Left lobe of liver (tissue), 2 donors: ENCODE measurements at regions not wholly inside any gene's neighbourhood (a gene's known extent, or its start where the extent isn't known, plus 50 kb on each side); places are given as distances from the start of the nearest gene placed in this dataset.
A peak's percentile ranks its signal among the peaks of the same experiment; 100 is the strongest.

Source experiments
- ATAC-seq: fragments of 200-7000 bp; cut with Tn5 transposase; one replicate; pipeline ENCODE4 v1.9.1; 2020; ENCODE audit warnings: mild to moderate bottlenecking, moderate library complexity
- DNase-seq: peaks from one replicate; pipeline ENCODE4 v3.0.0-alpha.2; 2020; ENCODE audit warnings: low spot score
- donor health status: DM: no; HTN: no; CAD: no; lungs with moderate emphysema.
- donor health status: DM: no; HTN: yes; CAD: no.

DNA sequence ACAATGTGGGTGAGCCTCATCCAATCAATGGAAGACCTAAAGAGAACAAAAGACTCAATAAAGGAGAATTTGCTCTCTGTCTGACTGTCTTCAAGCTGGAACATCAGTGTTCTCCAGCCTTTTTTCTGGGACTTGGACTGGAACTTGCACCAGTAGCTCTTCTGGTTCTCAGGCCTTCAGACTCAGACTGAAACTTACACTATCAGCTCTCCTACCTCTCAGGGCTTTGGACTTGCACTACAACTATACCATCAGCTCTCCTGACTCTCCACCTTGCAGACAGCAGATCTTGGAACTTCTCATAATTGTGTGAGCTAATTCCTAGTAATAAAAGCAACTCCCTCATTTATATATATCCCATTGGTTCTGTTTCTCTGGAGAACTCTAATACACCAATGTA lies 185.9 kb downstream of the SMIM20 start:
- DNase-seq = no peak
- ATAC-seq = no peak

DNA sequence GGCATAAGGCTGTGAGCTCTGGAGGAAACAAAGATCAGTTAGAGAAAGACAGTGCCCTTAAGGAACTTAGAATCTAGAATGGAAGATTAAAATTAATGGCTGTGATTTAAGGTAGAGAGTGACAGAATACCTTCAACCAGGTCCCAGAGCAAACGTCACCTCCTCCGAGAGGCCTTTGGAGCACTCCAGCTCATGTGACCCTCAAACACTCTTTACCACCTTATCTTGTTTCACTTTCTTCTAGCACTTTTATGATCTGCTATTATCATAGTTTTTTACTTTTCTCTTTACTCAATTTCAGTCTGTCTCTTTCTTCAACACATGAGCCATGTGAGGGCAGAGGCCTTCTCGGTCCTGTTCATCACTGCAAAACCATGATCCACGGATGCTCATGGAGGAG lies 187.0 kb downstream of the SMIM20 start:
- ATAC-seq (no peak), DNase-seq (no peak)

DNA sequence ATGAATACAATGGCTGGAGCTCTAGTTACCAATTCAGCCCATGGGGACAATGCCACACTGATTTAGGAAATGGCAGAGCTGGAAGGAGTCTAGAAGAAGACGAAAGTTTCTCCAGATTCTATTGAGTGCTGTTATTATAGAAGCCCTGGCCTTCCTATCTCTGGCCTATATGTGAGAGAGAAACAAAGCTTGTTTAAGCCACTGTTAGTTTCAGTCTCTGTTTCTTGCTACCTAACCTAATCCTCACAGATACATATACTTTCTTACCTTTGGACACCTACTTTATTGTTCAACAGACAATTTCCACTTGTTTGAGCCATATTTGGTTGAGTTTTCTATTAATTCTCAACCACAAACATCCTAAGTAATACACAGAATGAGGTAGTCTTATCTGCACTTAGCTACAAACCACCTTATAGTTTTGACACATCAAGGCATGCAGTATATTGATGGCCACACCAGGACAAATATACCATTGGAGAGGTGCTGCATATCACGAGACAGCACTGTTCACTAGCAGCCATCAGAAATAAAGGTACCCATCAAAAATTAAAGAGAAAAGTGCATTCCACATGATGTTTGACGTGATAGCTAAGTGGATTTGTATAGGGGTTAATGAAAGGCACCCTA lies 190.2 kb downstream of the SMIM20 start:
- ATAC-seq = no peak
- DNase-seq = no peak

DNA sequence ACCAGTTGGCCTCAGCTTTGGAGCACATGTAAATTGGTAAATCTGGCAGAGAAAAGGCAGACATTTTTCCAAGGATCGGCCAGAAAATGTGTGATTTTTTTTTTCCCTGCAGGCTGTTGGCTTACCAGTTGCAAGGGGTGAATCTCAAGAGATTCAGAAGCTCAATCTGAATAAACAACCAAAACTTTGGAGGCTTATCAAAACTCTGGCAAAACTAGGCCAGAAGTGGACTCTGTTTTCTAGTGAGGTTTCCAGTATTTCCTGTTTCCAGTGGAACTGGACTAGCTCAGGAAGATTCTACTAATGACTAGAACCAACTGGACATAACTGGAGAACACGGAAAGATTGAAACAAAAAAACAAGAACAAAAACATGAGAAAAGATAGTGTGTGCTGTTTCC lies 191.3 kb downstream of the SMIM20 start:
- ATAC-seq (no peak), DNase-seq (no peak)

DNA sequence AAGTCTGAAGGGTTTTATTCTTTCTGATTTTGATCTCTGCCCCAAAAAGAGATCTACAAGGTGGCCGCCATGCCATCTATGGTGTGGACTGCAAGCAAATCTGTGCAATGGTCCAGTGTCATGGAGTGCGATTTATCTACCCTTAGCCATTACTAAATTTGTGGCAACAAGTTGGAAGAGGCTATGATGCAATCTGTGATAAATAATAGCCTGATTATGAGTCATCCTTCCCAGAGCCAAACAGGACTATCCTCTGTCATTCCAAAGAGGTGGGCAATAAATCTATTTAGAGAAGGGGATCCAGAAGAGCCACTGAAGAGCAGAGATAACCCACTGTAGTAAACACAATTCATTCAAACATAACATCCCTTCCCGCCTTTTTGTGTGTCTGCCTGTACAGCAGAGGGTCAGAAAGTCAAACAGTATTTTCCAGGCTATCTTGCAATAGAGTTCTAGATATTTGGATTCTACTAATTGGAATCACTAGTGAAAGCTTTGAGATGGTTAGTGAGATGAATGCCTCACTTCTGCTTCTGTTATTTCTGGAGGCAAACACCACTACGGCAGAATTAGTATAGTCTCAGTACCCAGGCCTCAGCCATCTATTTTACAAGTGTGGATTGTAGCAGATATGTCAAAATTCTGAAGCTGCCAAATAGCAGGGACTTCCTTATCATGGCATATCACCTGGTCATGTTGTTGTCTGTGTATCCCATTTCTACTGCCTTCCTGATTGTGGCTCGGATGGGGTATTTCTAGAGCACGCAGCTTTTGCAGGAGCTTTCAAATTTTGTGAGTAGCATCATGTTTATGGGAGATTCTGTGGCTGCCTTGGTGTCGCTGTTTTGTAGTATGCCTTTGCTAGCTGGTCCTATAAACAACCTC lies 192.0 kb downstream of the SMIM20 start:
- ATAC-seq = no peak
- DNase-seq = no peak

DNA sequence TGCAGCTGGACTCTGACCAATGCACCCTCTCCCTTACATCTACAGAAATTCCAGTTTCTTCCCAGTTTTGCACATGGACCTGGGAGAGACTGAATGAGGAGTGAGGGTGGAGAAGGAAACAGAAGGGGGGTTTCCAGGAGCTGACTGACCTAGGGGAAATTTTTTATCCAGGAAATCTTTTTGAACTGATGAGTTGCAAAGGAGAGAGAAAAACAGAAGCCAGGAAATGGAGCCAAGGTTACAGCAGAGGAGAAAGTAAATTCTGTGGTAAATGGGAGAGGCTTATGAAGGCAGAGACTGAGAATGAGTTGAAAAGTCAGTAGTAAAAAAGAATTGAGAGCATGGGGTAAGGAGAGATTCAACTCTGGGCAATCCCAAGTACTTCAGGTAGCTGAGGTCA lies 192.8 kb downstream of the SMIM20 start:
- DNase-seq = no peak
- no peak for ATAC-seq

DNA sequence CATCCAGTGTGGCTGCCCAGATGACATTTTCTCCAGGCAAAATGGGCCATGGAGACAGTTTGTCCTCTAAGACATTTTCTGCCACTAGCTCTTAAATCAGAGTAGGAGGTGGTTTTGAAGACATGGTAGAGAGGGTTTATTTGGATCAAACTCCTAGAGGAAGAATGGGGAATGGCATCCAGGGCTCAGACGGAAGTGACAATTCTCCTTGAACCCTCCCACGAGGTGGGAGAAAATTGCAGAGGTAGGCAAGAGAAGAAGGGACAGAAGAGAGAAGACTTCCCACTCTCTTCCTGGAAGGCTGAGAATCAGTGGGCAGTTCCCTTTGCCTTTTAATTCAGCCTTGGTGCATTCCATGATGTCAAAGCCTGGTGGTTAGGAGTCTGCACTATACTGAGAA lies 194.0 kb downstream of the SMIM20 start:
- no peak for ATAC-seq

DNA sequence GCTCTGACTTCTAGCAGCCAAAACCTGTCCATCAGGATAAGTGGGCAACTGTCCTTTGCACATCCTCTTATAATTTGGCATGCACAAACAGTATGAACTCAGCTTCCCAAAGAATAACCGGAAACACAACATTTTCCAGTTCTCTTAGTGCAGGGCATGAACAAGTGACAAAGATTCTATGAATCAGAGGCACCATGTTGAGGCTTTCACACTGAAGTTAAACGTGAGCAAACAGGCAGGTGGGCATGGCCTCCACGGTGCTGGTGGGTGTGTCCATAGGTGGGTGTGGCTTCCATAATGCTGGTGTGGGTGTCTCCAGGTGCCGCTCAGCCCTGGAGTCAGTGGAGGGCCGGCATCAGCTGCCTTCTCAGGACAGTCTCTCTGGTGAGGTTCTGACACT lies 196.5 kb downstream of the SMIM20 start:
- no peak for ATAC-seq
- DNase-seq = no peak

More for the DNA sequence above, 194.0 kb downstream of the SMIM20 start:
- no peak for DNase-seq

DNA sequence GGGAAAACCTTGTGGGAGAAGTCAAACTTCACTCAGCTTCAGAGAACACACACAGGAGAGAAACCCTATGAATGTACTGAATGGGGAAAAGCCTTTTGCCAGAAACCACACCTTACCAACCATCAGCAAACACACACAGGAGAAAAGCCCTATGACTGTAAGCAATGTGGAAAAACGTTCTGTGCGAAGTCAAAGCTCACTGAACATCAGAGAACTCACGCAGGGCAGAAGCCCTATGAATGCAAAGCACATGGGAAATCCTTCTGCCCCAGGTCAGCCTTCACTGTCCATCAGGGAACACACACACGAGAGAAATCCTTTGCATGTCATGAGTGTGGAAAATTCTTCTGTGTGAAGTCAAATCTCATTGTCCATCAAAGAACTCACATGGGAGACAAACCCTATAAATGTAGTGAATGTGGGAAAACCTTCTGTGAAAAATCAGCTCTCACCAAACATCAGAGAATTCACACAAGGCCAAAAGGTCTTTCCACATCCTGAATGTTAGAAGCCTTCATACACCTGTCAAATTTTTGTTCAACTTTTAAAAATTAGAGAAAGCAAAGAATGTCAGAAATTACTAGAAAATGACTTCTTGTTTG lies 199.4 kb downstream of the SMIM20 start:
- DNase-seq = no peak
- no peak for ATAC-seq

DNA sequence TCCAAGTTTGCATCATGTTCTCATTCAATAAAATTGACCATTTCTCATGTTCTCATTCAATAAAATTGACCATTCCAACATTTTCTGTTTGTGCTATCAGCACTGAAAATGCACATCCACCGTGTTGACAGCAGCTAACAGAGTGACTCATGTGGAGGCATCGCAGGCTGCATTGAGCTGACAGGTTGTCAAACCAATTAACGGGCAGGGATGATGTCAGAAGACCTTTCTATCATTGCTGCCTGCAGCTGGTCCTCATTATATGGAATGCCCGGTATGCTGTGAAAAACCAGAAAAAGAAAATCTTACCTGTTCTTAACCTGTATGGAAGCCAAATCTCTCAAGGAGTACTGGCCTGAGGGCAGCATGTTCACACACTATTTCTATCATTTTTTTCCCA lies 202.0 kb downstream of the SMIM20 start:
- DNase-seq (no peak), ATAC-seq (no peak)

DNA sequence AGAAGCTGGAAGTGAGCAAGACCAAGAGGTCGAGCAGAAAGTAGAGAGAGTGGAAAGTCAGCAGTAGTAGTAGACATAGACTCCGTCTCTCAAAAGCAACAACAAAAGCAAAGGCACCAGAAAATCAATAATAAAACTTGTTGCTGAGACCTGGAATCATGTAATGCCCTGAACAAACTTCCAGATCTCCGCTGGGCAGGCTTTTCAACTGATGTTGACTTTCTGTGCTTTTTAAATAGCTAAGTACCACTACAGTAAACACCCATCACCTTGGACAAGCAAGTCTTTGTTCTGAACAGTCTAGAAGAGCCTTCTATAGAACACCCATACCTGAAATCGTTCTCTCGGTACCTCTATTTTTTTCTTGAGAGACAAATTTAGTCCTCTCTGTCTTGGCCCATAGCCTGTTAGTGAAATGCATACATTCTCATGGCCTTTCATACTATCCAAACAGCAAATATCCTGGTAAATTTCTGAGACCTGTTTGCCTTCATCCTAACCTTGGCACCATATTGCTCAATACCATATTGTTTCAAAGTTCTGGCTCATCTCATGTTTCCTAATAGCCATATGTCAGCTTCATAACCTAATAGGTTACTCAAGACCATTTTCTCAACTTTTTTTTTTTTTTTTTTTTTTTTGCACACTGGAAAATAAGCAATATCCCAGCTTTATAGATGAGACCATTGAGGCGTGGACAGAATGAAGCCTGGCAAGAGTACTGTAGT lies 200.6 kb upstream of the RBPJ start:
- ATAC-seq (no peak), DNase-seq (no peak)

DNA sequence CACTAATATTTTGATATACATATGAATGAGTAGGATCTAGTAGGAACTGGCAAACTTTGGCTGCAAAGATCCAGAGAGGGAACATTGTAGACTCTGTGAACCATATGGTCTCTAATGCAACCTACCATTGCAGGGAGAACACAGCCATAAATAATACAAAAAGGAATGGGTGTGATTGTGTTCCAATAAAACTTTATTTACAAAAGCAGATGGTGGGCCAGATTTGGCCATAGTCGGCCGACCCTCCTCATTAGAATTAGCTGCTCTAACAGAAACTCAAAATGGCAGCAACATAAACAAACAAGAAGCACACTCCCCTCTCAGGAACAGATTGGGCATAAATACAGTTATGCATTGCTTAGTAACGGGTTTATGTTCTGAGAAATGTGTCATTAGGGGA lies 198.1 kb upstream of the RBPJ start:
- ATAC-seq (no peak), DNase-seq (no peak)

DNA sequence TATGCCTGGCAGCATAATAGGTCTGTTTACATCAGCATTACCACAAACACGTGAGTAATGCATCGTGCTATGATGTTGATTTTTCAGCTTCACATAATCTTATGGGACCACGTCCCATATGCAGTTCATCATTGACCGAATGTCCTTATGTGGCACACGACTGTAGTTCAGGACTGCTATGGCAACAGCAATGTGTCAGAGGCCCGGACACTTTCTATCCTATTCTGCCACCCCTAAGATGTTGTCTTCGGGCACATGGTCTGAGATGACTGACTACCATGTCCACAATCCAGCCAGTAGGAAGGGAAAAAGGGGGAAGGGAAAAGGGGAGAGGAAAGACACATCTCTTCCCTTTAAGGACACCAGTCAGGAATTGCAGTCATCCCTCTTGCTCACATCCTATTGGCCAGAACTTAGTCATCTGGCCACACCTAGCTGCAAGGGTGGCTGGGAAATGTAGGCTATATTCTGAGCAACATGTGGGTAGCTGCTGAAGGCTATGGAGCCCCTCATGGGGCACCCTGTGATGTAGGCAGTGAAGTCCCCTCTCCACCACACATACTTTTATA lies 196.0 kb upstream of the RBPJ start:
- ATAC-seq (no peak), DNase-seq (no peak)

DNA sequence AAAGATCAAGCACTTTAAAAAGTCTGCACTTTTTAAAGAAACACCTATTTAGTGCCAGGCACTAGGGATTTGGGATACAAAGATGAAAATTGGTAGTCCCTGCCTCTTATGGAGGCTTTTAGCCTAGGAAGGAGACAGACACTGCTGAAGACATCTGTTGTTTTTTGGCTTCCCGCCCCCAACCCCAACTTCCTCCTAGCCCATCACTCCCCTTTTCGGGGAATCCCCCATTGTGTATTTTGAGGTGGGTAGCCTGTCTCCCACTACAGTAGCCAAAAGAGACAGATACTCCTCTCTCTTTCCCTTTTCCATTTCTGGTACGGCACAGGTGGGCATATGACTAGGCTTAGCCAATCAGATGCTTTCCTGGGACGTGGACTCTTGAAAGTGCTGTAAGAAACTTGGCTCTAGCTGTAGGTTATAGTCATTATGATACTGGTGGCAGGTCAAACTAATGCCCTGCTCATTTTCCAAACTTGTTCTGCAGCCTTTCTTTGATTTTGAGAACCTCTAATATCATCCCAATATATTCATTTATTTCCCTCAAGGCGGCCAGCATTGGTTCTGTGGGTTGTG lies 194.6 kb upstream of the RBPJ start:
- DNase-seq (no peak), ATAC-seq (no peak)

DNA sequence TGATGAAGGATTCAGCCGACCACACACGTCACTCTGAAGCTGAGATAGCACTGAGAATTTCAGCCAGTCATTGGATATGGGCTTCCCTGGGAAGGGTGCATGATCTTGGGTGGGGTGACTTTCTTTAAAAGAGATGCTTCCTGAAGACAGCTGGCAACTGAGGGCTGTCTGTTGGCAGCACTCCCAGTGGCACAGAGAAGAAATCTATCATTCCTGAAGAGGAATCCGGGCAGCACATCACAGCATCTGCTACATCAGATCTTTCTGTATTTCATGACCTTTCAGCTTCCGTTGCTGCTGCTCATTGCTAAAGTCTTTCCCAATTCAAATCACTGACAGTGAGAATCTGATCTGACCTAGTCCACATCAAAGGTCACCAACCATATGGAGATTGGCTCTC lies 193.8 kb upstream of the RBPJ start:
- no peak for ATAC-seq
- DNase-seq = no peak

DNA sequence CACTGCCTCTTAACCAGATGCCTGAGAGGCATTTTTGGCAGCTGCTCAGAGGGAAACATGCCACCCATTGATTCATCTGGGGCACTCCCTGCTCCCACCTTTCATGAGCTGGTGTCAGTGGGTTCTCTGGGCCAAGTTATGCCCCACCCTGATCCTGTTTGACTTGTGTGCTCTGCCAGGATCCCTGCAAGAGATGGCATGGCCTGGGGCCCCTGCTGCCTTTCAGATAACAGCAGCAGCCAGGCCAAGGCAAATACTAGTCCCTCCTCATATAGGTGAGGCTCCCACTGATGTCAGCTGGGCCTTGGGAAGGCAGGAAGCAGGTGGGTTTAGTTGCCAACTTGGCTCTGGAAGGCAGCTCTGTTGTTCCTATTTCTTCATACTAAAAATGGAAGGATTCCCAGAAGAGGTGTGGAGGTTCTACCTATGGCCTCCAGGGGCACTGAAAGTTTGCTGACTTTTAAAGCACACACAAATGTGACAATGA lies 192.9 kb upstream of the RBPJ start:
- ATAC-seq (peak; percentile 82), DNase-seq (peak; percentile 51)

DNA sequence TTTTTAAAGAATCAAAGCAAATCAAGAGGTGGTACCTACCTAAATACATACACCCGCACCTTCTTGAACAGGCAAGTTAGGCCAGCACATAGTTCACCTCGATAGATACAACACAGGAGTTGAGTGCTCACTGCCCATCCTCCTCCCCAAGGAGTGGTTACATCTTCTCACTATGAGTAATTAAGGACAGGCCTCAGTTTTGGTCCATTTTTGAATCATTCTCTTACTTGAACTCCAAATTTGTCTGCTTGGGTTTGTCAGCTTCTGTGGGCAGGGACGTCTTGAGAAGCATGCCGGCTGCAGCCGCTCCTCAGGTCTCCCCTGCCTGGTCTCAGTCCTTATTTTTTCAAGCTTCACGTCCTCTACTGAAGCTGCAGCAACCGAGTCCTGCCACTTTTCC lies 190.6 kb upstream of the RBPJ start:
- DNase-seq (no peak), ATAC-seq (no peak)

DNA sequence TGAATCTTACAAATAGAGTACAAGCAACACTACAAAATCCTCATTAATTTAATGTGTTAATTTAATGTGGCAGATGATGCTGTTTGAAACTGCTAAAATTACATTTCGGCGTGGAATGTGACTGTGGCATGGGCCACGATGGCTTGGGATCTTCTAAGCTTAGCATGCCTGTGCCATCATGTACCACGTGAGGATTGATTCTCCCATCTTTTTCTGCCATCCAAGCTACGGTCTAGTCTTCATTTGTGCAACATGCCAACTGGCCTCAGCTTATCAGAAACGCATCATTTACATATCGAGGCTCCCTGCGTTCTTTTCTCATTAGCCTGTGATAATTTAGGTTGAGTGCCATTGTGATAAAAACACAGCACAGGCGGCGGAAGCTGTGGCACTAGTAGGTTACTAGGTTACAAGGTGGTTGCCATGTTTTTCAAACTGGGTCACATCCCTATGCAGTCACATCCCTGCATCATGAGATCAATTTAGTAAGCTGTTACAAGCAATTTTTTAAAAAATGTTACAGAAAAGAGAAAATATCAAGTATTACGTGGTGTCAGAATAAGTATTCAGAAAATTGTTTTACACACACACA lies 189.9 kb upstream of the RBPJ start:
- DNase-seq (no peak), ATAC-seq (no peak)

DNA sequence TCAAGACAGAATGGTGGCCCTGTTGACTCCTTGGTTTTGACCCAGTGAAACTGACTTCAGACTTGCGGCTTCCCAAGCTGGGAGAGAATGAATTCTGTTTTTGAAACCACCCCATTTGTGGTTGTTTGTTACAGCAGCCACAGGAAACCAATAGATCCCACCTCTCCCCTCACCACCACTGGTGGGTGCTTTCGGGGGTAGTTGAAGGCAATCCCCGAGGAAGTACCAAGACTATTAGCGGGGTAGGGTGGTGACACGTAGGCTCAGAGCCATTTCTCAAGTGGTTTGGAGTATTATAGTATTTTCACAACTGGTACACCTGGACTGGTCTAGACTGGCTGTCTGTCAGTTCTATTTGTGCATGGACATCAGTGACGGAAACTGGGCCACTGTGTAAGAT lies 189.1 kb upstream of the RBPJ start:
- DNase-seq = no peak
- ATAC-seq = no peak

DNA sequence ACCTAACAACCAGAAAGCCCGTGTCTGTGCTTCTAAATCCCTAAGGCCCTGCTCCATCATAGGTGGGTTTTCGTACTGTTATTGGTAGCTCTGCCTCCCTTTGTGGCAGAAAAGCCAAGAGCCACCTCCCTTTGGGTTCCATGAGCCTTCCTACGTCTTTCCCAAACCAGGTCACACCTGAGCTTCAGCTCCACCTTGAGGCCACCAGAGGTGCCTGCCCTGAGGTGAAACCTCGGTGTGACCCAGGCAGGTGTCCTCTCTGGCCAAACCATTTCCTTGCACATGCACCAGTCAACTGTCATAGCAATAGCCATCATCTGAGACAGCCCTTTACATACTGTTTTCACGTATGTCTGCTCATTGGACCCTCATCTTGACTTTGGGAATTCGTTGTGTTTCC lies 188.0 kb upstream of the RBPJ start:
- peak; percentile 36 for ATAC-seq

More for the DNA sequence above, 188.0 kb upstream of the RBPJ start:
- DNase-seq = no peak
